DMS114 treated with DMSO at 0.1 percent for 48 hours (cell line): ENCODE measurements at regions not wholly inside any gene's neighbourhood (a gene's known extent, or its start where the extent isn't known, plus 50 kb on each side); places are given as distances from the start of the nearest gene placed in this dataset.

Experiments
- DNase-seq: peaks from one replicate; lab custom pipeline; 2025; ENCODE audit not compliant: unreplicated experiment; lab: John Stamatoyannopoulos, UW

DNA sequence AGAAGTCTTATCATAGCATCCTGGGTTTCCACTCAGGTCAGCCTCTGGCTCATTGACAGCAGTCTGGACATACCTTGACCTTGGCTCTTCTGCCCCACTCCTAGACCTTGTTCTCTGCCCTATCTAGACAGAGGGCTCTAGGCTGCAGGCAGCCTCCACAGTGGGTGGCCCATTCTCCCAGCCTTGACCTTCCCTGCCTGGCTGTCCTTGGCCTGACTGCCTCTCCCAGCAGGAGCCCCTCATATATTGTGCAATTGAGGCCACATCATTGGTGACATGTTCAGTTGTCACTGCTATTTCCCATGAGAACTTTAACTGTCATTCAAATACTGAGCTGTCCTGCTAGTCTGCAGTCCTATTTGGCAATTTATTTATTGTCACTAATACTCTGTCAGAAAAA, 503.4 kb downstream of the PLXNA4 start:
- DNase-seq: no peak

DNA sequence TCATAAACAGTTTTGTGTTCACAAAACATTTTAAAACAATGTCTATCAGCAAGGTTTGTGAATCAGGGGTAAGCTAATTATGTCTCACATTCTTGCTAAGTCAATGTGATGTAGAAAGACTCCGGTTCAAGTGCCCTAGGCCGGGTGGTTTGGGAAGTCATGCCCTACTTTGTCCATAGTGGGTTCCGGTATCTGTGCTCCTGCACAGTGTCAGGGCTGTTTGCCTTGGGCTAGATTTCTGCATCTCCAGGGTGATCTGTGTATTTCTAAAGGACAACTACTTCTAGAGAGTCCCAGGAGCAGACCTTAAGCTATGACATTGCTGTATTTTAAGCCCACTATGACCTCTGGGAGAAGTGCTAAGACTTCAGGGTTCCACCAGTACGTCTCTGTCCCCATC, 504.1 kb downstream of the PLXNA4 start:
- DNase-seq: no peak

DNA sequence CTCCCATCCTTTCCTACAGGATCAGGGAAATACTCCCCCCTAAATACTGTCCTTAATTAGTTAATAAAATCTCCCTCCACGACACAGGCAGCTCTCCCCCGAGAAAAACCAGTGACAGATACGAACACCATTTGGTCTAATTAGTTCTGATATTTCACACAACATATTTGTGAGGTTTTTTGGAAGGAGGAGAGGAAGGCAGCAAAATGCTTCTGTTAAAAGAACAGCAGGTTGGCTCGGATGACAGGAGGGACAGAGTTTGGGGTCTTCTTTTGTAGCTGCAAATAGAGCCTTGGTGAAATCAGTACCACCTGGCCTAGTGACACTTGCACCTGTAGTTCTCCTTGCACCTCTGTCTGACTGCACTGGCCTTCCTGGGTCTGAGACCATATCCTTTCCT, 507.0 kb downstream of the PLXNA4 start:
- DNase-seq: no peak

DNA sequence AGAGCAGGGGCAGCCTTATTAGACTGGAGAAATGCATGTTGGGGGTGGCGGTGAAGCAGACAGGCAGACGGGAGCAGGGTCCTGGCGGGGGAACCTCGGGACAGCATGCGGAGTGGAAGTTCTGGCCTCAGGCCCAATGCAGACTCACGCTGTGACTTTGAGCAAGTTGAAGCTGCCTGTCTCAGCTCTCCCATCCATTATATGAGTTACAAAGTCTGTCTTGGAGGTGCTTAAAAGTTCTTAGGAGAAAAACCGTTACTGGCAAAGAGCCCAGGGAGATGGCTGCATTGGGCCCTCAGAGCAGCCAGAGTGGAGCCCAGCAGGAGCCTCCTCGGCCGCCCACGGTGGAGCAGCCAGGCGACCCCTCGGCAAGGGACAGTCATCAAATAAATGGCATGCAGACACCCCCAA, 509.5 kb downstream of the PLXNA4 start:
- DNase-seq: no peak

DNA sequence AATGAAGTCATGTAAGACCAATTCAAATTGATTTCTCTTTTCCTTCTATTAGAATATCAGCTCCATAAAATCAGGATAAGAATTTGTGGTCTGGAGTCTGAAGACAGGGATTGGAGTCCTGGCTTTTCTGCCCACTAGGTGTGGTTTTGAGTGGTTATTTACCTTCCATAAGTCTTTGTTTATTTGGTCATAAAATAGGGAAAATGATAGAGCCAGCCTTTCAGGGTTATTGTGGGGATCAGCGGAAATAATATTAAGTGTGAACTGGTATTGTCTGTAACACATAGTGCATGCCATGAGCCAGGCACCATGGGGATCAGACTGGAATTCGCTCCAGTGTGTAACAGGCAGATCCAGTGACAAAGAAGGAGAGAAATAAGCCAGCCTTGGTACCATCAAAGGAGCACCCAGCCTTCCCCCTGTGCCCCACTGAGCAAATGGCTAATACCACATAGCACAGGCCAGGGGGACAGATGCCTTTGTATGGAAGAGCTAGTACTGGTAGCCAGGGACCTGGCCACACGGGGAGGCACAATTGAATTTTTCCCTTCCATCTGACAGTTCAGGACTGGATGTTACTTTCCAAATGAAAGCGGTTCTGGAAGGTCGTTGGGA, 509.7 kb upstream of the PODXL start:
- DNase-seq: no peak

DNA sequence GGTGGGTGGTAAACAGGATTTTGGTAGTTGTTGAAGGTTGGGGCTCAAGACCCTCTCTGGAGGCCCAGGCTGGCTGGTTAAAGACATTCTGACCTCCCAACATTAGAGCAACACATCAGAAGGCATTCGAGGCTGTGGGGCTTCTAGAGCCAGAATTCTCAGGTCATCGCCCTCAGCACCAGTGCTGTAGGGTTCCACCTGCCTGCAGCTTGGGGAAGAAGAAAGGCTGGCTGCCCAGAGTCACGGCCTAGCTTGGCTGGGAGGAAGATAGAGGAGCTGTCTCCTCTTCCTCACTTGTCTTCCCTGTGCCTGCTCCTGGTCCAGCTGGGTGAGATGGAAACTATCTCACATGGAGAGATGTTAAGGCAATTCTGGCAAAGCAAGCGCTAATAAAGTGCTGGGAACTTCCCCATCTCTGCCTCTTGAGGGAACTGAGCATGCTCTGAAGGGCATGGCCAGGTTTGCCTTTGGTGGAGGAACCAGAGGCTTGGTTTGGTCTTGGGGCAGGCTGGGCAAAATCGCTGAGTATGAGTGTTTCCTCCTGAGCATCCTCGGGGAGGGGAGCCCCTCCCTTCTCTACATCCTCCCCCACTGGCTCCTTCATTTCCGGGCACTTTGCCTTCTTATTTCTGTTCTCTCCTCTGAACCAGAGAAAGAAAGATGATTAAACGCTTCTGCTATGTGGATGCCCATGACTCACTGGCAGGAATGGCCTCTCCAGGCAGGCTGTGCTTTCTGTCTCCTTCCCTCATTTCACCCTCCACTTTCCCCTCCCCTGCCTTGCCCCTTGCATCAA, 509.0 kb upstream of the PODXL start:
- no peak for DNase-seq

DNA sequence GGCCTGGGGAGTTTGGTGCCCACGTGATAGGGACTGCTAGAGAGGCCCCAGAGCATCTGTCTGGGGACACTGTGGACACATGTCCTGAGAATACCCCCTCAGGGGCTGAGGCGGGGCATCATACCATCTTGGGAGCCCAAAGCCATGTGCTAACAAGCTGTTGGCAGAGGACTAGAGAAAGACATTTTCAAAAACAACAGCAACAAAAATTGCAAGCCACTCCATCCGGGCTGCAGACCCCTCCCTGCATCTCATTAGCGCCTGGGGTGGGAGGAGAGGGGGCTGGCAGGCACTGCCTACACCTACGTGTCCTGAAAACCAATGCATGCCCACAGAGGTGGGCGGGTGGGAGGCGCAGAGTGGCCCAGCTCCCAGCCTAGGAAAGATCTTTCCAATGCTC, 507.4 kb upstream of the PODXL start:
- DNase-seq: no peak

DNA sequence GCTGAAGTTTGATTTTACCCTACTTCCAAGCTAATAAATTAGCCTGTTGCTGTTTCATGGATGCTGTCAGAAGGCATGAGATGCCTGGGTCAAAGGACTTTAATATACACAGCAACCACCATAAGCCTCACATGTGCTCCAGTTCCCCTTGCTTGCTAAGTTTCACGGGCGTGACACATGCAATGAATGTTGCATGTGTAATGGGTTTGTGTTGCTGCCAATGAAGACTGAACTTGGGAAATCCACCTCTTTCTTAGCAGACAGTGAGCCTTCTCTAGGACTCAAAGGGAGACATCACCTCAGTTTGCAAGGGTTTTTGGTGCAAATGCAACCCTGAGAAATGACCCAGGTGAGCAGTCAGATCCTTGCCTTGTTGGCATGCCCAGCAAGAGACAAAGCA, 505.5 kb upstream of the PODXL start:
- no peak for DNase-seq

DNA sequence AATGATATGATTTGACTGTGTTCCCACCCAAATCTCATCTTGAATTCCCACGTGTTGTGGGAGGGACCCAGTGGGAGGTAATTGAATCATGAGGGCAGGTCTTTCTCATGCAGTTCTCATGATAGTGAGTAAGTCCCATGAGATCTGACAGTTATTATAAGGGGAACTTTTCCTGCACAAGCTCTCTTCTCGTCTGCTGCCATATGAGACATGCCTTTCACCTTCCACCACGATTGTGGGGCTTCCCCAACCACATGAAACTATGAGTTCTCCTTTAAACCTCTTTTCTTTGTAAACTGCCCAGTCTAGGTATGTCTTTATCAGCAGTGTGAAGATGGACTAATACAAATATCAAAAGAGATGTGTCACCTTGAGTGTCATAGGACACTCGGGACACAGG, 502.7 kb upstream of the PODXL start:
- DNase-seq: no peak

DNA sequence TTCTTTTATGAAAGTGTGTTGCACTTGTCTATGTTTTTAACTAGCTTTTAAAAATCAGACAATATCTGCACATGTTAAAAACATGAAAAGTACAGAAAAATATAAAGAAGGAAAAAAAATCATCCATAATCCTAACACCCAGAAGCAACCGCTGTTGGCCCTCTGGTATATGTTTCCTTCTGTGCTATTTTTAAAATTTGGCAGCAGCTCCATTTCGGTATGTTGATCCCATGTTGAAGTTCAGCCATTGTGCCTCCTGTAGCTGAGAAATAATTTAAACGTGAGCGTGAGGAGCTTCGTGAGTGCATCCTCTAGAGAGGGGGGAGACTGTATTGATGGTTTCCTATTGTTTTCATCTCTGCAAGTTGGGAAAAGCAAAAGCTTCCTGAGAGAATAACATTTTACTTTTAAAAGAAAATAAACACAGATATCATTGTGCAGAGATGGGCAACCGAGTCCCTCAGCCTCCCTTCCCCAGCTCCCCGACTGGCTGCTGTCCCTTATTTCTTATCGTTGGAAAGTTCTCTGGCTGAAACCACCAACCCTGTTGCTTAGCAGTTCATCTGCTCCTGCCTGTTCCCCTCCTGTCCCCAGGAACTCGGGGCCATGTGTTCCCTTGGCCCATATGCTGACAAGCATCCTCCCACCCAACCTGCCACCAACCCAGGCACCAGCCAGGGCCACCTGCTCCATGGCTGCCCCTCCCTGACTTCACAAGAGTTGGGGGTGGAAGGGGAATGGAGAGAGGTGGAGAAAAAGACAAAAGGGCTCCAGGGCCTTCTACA, 499.1 kb upstream of the PODXL start:
- no peak for DNase-seq

DNA sequence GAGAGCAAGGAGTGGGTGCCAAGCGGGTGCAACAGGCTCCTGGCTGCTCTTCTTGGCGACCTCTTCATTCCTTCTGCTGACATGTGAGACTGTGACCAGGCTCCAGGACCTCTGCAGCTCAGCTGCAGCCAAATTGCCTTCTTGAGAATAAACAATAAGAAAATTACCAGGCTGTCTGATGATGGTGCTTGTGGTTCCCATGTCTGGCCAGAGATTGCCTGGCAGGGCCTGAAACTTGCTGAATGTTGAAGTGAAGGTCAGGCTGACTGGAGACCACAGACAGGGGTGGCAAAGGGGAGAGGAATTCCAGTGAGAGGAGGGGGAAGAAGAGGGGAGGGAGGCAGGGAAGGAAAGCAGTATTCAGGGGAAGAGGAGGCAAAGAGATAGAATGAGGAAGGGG, 497.4 kb upstream of the PODXL start:
- DNase-seq: no peak

DNA sequence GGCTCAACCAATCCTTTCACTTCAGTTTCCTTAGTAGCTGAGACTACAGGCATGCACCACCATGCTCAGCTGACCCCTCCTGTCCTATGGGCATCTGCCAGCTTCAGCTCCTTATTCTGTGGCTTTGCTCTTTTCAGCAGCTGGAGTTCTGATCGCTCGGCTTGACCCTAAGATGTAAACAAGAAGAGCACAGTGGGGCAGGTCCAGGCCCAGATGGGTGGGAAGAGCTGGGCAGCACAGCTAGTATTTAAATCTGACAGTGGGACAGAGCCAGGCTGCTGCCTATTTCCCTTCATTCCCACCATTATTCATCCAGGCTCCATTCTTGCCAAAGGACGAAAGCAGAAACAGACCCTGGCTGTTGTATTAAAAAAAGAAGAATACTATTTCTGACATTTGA, 494.9 kb upstream of the PODXL start:
- DNase-seq: no peak

DNA sequence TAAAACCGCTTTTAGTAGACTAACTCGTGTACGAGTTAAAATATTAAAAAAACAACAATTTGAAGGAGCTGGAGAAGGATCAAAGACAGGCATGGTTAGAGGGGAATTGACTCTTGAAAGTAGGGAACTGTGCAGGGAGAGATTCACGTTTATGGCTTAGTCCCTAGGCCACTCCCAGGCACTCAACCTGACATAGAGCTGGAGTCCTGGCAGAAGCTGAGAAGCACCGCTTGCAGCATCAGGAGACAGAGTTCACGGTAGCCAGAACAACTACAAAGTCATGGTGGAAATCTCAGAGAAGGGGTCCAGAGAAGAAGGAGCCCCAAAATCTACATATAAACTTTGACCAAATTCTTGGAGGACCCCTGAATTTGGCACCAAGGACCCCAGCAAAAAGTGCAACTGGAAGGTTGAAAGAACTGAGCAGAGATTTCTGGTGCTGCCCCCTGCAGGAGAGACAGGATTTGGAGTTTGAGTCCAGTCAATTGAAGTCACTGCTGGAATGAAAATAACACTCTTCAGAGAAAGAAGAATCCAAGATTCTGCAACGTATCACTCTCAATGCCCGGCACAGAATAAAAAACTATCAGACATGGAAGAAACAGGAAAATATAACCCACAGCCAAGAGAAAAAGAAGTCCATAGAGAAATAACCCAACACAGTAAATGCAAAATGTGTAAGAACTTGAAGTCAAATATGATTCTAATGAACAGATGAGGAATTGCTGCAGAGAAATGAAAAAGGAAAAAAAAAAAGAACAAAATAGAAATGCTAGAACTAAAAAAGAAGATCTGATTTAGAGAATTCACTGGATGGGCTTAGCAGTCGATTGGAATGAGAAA, 493.3 kb upstream of the PODXL start:
- DNase-seq: peak; percentile 4

DNA sequence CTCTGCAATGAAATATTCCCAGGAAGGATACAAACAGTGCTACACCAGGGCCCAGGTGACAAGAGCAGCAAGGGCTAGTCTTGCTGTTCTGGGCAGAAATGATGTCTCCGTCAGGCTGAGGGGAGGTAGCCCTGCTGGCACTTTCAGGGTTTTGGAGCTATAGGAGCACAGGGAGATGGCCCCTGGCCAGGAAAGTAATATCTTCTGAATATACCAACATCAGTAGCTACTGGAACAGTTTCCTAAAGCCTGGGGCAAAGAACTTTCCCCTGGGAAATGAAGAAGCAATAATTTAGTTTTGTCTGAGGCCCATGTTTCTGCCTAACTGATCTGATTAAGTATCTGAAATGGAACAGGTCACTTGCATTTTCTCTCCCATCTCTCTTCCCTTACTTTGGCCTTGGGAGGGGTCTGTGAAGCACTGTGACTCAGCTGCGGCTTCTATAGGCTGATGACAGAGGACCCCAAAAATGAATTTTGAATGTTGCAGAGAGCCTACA, 489.1 kb upstream of the PODXL start:
- no peak for DNase-seq

DNA sequence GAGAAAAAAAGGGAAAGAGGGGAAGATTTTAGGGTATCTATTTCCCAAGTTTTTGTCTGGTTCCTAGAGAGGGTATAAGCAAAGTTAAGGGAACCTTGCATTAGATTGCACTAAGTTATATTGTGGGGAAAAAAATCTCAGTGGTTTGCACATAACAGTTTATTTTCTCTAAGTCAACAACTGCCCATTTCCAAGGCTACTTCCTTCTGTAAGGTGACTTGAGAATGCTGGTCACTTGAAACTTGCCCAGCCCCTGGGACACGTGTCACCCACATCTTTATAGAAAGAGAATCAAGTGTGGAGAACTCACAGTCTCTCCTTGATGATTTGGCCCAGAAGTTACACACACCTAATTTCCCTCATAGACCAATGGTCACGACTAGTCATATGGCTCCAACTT, 488.6 kb upstream of the PODXL start:
- DNase-seq: no peak

DNA sequence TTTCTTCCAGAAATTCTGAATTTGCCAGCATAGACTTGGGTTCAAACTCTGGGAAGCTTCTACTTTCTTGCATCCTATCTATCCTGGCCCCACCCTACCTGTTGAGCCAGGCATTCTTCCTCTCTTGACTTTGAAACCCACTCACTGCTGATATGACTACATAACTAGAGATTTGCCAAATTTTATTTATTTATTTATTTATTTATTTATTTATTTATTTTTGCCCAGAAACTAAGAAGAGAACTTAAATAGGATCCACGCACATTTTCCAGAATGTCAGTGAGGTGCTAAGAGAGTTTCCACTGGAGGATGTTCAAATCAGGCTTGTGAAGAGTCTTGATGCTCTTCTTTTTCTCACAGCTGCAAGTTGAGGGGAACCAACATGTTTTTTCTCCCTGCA, 487.8 kb upstream of the PODXL start:
- no peak for DNase-seq

DNA sequence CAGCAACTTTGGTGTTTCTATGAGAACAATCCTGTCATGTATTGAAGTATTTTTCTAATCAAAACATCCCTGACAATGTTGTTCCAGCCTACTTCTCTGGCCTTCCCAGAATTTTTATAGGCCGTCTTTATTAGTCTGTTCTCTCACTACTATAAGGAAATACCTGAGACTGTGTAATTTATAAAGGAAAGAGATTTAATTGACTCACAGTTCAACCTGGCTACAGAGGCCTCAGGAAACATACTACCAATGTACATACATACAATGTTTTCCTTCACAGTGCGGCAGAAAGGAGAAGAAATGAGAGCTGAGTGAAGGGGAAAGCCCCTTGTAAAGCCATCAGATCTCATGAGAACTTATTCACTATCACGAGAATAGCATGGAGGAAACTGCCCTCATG, 484.7 kb upstream of the PODXL start:
- DNase-seq: no peak

DNA sequence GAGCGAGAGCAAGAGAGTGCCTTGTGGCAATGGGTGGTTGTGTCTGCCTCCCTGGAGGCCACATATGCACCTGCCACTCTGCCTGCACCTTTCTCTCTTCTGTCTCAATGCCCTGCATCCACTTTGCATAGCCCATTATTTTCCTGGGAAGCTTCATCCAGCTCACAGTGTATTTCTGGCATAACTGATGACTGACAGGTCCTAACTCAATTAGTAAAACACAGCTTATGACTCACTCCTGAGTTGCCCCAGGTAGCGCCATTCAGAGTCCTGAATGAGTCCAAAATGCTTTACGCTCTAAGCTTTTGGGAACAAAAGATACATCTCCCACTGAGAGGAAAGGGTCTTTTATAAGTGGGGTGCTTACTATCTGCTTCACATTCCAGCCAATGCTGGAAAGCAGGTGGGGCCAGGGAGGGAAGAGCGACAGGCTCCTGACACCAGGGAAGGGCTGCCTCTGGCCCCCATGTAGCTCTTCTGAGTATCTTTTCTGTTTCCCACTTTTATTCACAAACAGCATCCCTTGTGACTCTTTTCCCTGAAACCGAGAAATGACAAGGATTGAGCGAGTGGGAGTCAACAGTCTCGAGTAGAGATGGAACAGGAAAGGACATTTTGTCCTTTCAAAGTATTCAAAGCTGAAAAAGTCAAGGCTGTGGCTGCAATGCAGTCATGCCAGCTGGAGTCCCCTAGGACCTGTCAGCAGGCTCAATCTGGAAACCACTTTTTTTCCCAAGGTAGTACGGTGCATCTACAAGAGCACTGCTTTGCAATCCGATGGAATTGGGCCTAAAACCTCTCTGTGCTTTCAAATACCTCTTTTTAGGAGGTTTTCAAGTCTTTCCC, 479.3 kb upstream of the PODXL start:
- DNase-seq: no peak

DNA sequence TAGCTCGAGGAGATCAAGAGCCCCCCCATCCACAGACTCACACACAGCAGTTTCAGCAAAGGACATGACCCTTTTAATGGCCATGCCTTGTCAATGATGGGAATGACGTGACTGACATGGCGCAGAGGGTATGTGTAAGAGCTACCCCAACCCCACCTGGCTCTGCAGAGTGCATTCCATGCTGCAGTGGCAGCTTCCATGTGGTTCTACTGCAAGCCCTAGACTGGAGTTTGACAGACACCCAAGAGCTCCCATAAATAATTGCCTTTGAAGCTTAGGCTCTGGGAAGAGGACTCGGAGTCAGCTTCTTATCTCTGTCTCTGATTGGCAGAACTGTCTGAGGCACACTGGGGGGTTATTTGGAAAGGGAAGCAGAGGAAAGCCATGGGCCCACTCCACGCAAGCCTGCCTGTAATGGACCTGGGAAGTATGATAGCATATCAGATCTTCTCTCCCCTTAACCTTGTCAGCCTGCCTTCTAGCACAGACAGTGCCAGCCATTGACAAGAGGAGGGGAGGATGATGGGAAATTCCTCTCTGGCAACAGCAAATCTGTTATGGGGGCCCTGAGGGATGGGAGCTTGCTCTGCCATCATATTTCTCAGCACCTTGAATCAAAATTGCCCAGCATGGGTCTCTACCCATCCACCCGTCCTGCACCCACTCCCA, 478.5 kb upstream of the PODXL start:
- DNase-seq: no peak

DNA sequence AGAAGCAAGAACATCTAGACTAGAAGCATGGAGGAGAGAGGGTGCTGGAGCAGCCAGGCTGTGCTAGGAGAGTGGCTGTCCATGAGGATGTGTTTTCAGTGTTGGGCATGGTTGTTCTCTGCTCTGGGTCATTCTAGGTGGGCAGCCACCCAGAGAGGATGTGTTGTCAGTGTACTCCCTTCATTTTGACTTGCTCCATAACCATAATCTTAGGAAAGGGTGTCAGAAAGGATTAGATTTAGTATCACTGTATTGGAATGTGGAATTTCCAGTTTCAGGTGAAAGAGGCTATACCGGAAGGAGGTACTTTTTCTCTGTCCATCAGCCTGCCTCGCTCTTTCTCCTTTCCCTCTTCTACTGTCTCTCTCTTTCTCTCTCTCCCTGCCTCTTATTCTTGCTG, 474.5 kb upstream of the PODXL start:
- DNase-seq: no peak
